H1 (cell line): ENCODE measurements at regions not wholly inside any gene's neighbourhood (a gene's known extent, or its start where the extent isn't known, plus 50 kb on each side); places are given as distances from the start of the nearest gene placed in this dataset.

Experiments
- CTCF ChIA-PET: fragments of 300-600 bp; sonication (Branson Sonifier 250); formaldehyde crosslinking; loops from one replicate; lab custom pipeline; 2021; ENCODE audit not compliant: partially characterized antibody; lab: Charles Lee
- POLR2A ChIA-PET: fragments of 300-600 bp; sonication (Branson Sonifier 250); formaldehyde crosslinking; loops from one replicate; lab custom pipeline; 2021; ENCODE audit warnings: inconsistent platforms; ENCODE audit not compliant: partially characterized antibody; lab: Charles Lee
- DNase-seq, 2 experiments: peaks; one replicate each; pipeline versions ENCODE4 v3.0.0 to v3.0.0-alpha.2; 2010 to 2022; ENCODE audit warnings: low spot score in 2 of 2, low read depth in 1 of 2, mixed read lengths in 1 of 2
- FAIRE-seq: peaks from 2 replicates; lab custom pipeline; 2011; peaks lifted over from hg19 to GRCh38; lab: Jason Lieb, UNC
- H2AFZ ChIP-seq: 2 replicates; pipeline ENCODE4 v1.8.1; 2012; ENCODE audit warnings: low read length, inconsistent platforms
- H2AK5ac ChIP-seq: 2 replicates; pipeline ENCODE4 v1.6.1; 2013; ENCODE audit warnings: low read depth, low read length
- H2BK120ac ChIP-seq: replicated peaks from 2 replicates; pipeline ENCODE3; 2013; ENCODE audit warnings: low read depth, low read length, inconsistent platforms
- H2BK12ac ChIP-seq: 2 replicates; pipeline ENCODE4 v1.6.1; 2013; ENCODE audit warnings: low read depth, low read length
- H2BK15ac ChIP-seq: 2 replicates; pipeline ENCODE4 v1.6.1; 2013; ENCODE audit warnings: low read length
- H2BK20ac ChIP-seq: 2 replicates; pipeline ENCODE4 v1.6.1; 2013; ENCODE audit warnings: low read length
- H2BK5ac ChIP-seq: 2 replicates; pipeline ENCODE4 v1.6.1; 2013; ENCODE audit warnings: low read depth, low read length
- H3K14ac ChIP-seq: 2 replicates; pipeline ENCODE4 v1.6.1; 2013; ENCODE audit warnings: inconsistent platforms; ENCODE audit not compliant: insufficient read length
- H3K18ac ChIP-seq: 2 replicates; pipeline ENCODE4 v1.6.1; 2013; ENCODE audit warnings: low read length; ENCODE audit errors: extremely low read depth
- H3K23ac ChIP-seq: 2 replicates; pipeline ENCODE4 v1.6.1; 2013; ENCODE audit warnings: inconsistent platforms; ENCODE audit not compliant: insufficient read length
- H3K23me2 ChIP-seq: 2 replicates; pipeline ENCODE4 v1.6.1; 2013; ENCODE audit warnings: low read depth, low read length
- H3K27ac ChIP-seq: 2 replicates; pipeline ENCODE4 v1.6.1; 2011; ENCODE audit warnings: low read depth, low read length, inconsistent platforms
- H3K27me3 ChIP-seq, 4 experiments: replicated peaks in 1 of 4; 1 replicate in 1 of 4; 2 replicates in 3 of 4; pipeline versions ENCODE4 v1.6.1 to v1.8.1; 2011 to 2013; ENCODE audit warnings: low read length in 3 of 4, mild to moderate bottlenecking in 3 of 4, inconsistent platforms in 2 of 4, mixed read lengths in 2 of 4, moderate library complexity in 1 of 4; ENCODE audit not compliant: control insufficient read depth in 3 of 4, insufficient read depth in 3 of 4; ENCODE audit errors: extremely low read depth in 1 of 4
- H3K36me3 ChIP-seq, 4 experiments: 2 replicates each; pipeline versions ENCODE4 v1.6.1 to v1.8.1; 2011 to 2013; ENCODE audit warnings: mild to moderate bottlenecking in 4 of 4, low read length in 3 of 4, moderate library complexity in 2 of 4, control low read depth in 1 of 4, inconsistent platforms in 1 of 4; ENCODE audit not compliant: insufficient read depth in 4 of 4, control insufficient read depth in 2 of 4
- H3K4ac ChIP-seq: replicated peaks from 2 replicates; pipeline ENCODE3; 2013; ENCODE audit warnings: low read length, low read depth, mixed read lengths, inconsistent platforms; ENCODE audit not compliant: insufficient read length
- H3K4me1 ChIP-seq, 4 experiments: replicated peaks in 1 of 4; 1 replicate in 1 of 4; 2 replicates in 3 of 4; pipeline versions ENCODE4 v1.6.1 to v1.8.1; 2011 to 2013; ENCODE audit warnings: low read length in 3 of 4, inconsistent platforms in 2 of 4, mixed read lengths in 1 of 4; ENCODE audit not compliant: insufficient read depth in 4 of 4, control insufficient read depth in 3 of 4
- H3K4me2 ChIP-seq, 2 experiments: 2 replicates each; pipeline versions ENCODE4 v1.6.1 to v1.8.1; 2011 to 2013; ENCODE audit warnings: low read depth in 2 of 2, low read length in 2 of 2, control low read depth in 1 of 2, inconsistent platforms in 1 of 2, mild to moderate bottlenecking in 1 of 2; ENCODE audit not compliant: insufficient read depth in 1 of 2
- H3K4me3 ChIP-seq, 4 experiments: fragments of 200-600, 300-600 bp in 1 of 4; sonication (generic), shearing (Covaris generic), sonication (Bioruptor Twin) in 1 of 4; 2 replicates each; pipeline versions ENCODE4 v1.5.1 to v1.8.1; 2011 to 2016; ENCODE audit warnings: low read length in 4 of 4, low read depth in 3 of 4, control low read depth in 2 of 4, inconsistent platforms in 2 of 4, mild to moderate bottlenecking in 2 of 4, mixed read lengths in 1 of 4, moderate library complexity in 1 of 4; ENCODE audit not compliant: insufficient read depth in 2 of 4; ENCODE audit errors: extremely low read depth in 1 of 4
- H3K56ac ChIP-seq: replicated peaks from 2 replicates; pipeline ENCODE3; 2013; ENCODE audit warnings: low read depth, mild to moderate bottlenecking, mixed read lengths, low read length, inconsistent platforms; ENCODE audit not compliant: insufficient read length
- H3K79me1 ChIP-seq: 2 replicates; pipeline ENCODE4 v1.6.1; 2013; ENCODE audit warnings: low read depth, low read length, control low read depth
- H3K79me2 ChIP-seq, 2 experiments: 2 replicates each; pipeline versions ENCODE4 v1.6.1 to v1.8.1; 2012 to 2013; ENCODE audit warnings: low read length in 2 of 2, mild to moderate bottlenecking in 2 of 2, inconsistent platforms in 1 of 2; ENCODE audit not compliant: insufficient read depth in 2 of 2, control insufficient read depth in 1 of 2
- H3K9ac ChIP-seq, 4 experiments: replicated peaks in 1 of 4; 1 replicate in 1 of 4; 2 replicates in 3 of 4; pipeline versions ENCODE4 v1.6.1 to v1.8.1; 2011 to 2013; ENCODE audit warnings: low read depth in 3 of 4, low read length in 3 of 4, control low read depth in 2 of 4, mild to moderate bottlenecking in 2 of 4, moderate library complexity in 2 of 4, inconsistent platforms in 1 of 4; ENCODE audit errors: extremely low read depth in 1 of 4
- H3K9me3 ChIP-seq, 2 experiments: 2 replicates each; pipeline versions ENCODE4 v1.6.1 to v1.8.1; 2012 to 2013; ENCODE audit warnings: mild to moderate bottlenecking in 2 of 2, moderate library complexity in 2 of 2, control low read depth in 1 of 2, inconsistent platforms in 1 of 2, low read depth in 1 of 2, low read length in 1 of 2, mixed read lengths in 1 of 2; ENCODE audit not compliant: insufficient read depth in 2 of 2
- H4K20me1 ChIP-seq, 2 experiments: replicated peaks in 1 of 2; 2 replicates each; pipeline versions ENCODE3 to v1.8.1; 2011 to 2013; ENCODE audit warnings: inconsistent platforms in 2 of 2, low read length in 2 of 2, mild to moderate bottlenecking in 1 of 2; ENCODE audit not compliant: insufficient read depth in 2 of 2, control insufficient read depth in 1 of 2
- H4K5ac ChIP-seq: 2 replicates; pipeline ENCODE4 v1.6.1; 2013; ENCODE audit warnings: low read length, low read depth, mixed read lengths, inconsistent platforms; ENCODE audit not compliant: insufficient read length
- H4K8ac ChIP-seq: 2 replicates; pipeline ENCODE4 v1.8.0; 2013; ENCODE audit warnings: mild to moderate bottlenecking, moderate library complexity, low read length, inconsistent platforms; ENCODE audit not compliant: insufficient read depth; ENCODE audit errors: extremely low read depth
- H4K91ac ChIP-seq: replicated peaks from 2 replicates; pipeline ENCODE3; 2013; ENCODE audit warnings: low read length, mixed read lengths, inconsistent platforms; ENCODE audit not compliant: insufficient read length
- BCL11A ChIP-seq, 2 experiments: IDR thresholded peaks; one replicate each; pipeline ENCODE4 v1.6.1; 2011; ENCODE audit warnings: low read depth in 2 of 2, low read length in 2 of 2, mild to moderate bottlenecking in 2 of 2
- E2F6 ChIP-seq: IDR thresholded peaks from 2 replicates; pipeline ENCODE4 v1.6.1; 2012; ENCODE audit warnings: inconsistent platforms
- JUN ChIP-seq: IDR thresholded peaks from 2 replicates; pipeline ENCODE4 v1.6.1; 2011; ENCODE audit warnings: low read depth, mild to moderate bottlenecking, improper control_type of control experiment, low read length
- SUZ12 ChIP-seq: fragments of 200-600 bp; sonication (generic); IDR thresholded peaks from 2 replicates; pipeline ENCODE4 v1.6.1; 2012; ENCODE audit warnings: mild to moderate bottlenecking, inconsistent platforms, low read length, moderate library complexity, mixed read lengths
- ZNF274 ChIP-seq: IDR thresholded peaks from 2 replicates; pipeline ENCODE4 v1.7.0; 2012; ENCODE audit warnings: low read length, borderline replicate concordance; ENCODE audit errors: extremely low read depth
- WGBS, 2 experiments: shearing (Covaris generic) in 1 of 2; methylation state at CpG; one replicate each; pipeline versions ENCODE4 v1.1.6 to v1.1.7; 2013 to 2015; ENCODE audit warnings: low lambda C conversion rate in 2 of 2, mixed read lengths in 2 of 2, inconsistent platforms in 1 of 2, low coverage in 1 of 2, missing lambda C conversion rate in 1 of 2; ENCODE audit not compliant: insufficient replicate concordance in 2 of 2, insufficient coverage in 1 of 2, insufficient read length in 1 of 2; ENCODE audit errors: extremely low coverage in 1 of 2, missing lambda C conversion rate in 1 of 2; 5-methylcytosine and 5-hydroxymethylcytosine counted together

GRCh38 chr14:101397206-101397605 lies 164.1 kb upstream of the DIO3 start:
- H3K14ac ChIP-seq: no peak overlapping the region
- H2BK12ac ChIP-seq: no peak overlapping the region
- no peak overlapping the region for H4K5ac ChIP-seq
- H4K20me1 ChIP-seq: no peaks in the 10 kb centered on the region
- POLR2A ChIA-PET: no interaction called here
- DNase-seq (no peak), FAIRE-seq (no peak)
- H3K23me2 ChIP-seq: no peaks in the 10 kb centered on the region
- no peak overlapping the region for H2BK15ac ChIP-seq
- CTCF ChIA-PET: interaction anchor here (0.6 to 1.3 kb wide), 5 partner anchors 17 to 856 kb away, joined by 3 to 5 read pairs (median 3); no protein-coding TSS in a partner anchor
- H4K8ac ChIP-seq: no peak overlapping the region
- H3K27ac ChIP-seq: no peak overlapping the region
- no peak overlapping the region for H2AK5ac ChIP-seq
- H3K9me3 ChIP-seq: no peaks in the 10 kb centered on the region; a peak in 1 of 4 replicates
- no peak overlapping the region for H4K91ac ChIP-seq
- H3K56ac ChIP-seq: no peak overlapping the region
- no peak overlapping the region for H3K4me2 ChIP-seq
- no peak for TF ChIP-seq BCL11A (IDR thresholded peaks at IDR 0.05; ENCODE audit: low read depth in 2 of 2, low read length in 2 of 2)
- no peak for TF ChIP-seq ZNF274
- TF ChIP-seq E2F6: no peak
- TF ChIP-seq SUZ12: no peak
- no peak for TF ChIP-seq JUN
- TF ChIP-seq, all 59 proteins: peak for 0
- Histone ChIP-seq H3K79me1 (no peaks in the 10 kb centered on the region), H2BK120ac (no peak overlapping the region), H3K23ac (no peak overlapping the region), H3K36me3 (no peaks in the 10 kb centered on the region), H3K27me3 (peaks cover 0 to 2% (median 0%) of the 10 kb centered on the region in 4 experiments; a peak in 1 of 7 replicates), H3K4ac (no peak overlapping the region), H3K4me1 (no peaks in the 10 kb centered on the region; a peak in 1 of 7 replicates), H2BK20ac (no peak overlapping the region), H3K18ac (no peak overlapping the region), H2BK5ac (no peak overlapping the region), H3K4me3 (no peak overlapping the region), H3K9ac (no peak overlapping the region), H3K79me2 (no peaks in the 10 kb centered on the region), H2AFZ (no peak overlapping the region)
- 95% methylated on average over 12 of the region's 12 CpGs; no CpG with 5 or more reads in 1 of the 2 experiments for WGBS, 2 experiments
